ENCODE measurements at regions not wholly inside any gene's neighbourhood (a gene's known extent, or its start where the extent isn't known, plus 50 kb on each side); places are given as distances from the start of the nearest gene placed in this dataset.

DNA sequence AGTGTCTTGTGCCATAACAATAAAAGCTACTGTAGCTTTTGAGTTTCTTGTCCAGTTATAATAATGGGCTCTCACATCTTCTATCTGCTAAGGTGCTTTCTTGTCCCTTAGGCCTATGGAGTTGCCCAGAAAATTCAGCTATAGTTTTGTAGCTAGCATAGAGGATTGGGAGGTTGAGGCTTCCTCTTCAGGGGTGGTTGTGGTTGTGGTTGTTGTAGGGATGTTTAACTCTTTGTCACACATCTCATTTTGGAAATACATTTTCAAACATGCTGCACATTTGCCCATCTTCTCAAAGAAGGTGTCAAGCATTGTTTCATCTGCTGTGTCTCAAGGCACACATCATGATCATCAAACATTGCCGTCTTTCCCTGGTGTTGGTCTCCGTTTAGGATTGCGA, 65.0 kb downstream of the ATXN3L start:
- TF ChIP-seq, protein P1, sequence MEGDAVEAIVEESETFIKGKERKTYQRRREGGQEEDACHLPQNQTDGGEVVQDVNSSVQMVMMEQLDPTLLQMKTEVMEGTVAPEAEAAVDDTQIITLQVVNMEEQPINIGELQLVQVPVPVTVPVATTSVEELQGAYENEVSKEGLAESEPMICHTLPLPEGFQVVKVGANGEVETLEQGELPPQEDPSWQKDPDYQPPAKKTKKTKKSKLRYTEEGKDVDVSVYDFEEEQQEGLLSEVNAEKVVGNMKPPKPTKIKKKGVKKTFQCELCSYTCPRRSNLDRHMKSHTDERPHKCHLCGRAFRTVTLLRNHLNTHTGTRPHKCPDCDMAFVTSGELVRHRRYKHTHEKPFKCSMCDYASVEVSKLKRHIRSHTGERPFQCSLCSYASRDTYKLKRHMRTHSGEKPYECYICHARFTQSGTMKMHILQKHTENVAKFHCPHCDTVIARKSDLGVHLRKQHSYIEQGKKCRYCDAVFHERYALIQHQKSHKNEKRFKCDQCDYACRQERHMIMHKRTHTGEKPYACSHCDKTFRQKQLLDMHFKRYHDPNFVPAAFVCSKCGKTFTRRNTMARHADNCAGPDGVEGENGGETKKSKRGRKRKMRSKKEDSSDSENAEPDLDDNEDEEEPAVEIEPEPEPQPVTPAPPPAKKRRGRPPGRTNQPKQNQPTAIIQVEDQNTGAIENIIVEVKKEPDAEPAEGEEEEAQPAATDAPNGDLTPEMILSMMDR (conservative IDR thresholded peaks at IDR 0.05; ENCODE audit: low read length), result no peak
- TF ChIP-seq EZH2phosphoT487 (IDR thresholded peaks at IDR 0.05; ENCODE audit: borderline replicate concordance), result no peak

Data from Loucy (cell line).